ENCODE measurements at regions not wholly inside any gene's neighbourhood (a gene's known extent, or its start where the extent isn't known, plus 50 kb on each side); places are given as distances from the start of the nearest gene placed in this dataset.
"Not testable (repeated sequence)": the region's sequence is repeated elsewhere in the genome, so short reads cannot be mapped to it uniquely, and the experiment has no call there.

- H3K27ac ChIP-seq (ENCODE audit: extremely low read depth, low read depth, low read length), result no peak overlapping the region
- peak; percentile 97 for TF ChIP-seq ZBTB17 (tag by site-specific recombination; IDR thresholded peaks at IDR 0.05)
- no peak for TF ChIP-seq ZBTB11 (tag by site-specific recombination; conservative IDR thresholded peaks at IDR 0.05; ENCODE audit: low read depth)
- no peak for TF ChIP-seq ZNF623 (tag by site-specific recombination; IDR thresholded peaks at IDR 0.05)
- TF ChIP-seq ZNF658 (tag by site-specific recombination; IDR thresholded peaks at IDR 0.05), result no peak
- no peak for TF ChIP-seq ZEB2 (tag by site-specific recombination; IDR thresholded peaks at IDR 0.05)
- no peak for TF ChIP-seq ZNF354C (tag by site-specific recombination; IDR thresholded peaks at IDR 0.05; ENCODE audit: borderline replicate concordance, low read depth)
- no peak for TF ChIP-seq PATZ1 (tag by site-specific recombination; IDR thresholded peaks at IDR 0.05)
- no peak for TF ChIP-seq ZNF140 (tag by site-specific recombination; IDR thresholded peaks at IDR 0.05)
- TF ChIP-seq ZNF366 (tag by site-specific recombination; conservative IDR thresholded peaks at IDR 0.05), result peak; percentile 77
- no peaks in the 10 kb centered on the region for H3K36me3 ChIP-seq (ENCODE audit: control insufficient read depth in 2 of 2, insufficient read depth in 1 of 2, low read length in 2 of 2)
- ChIA-PET POLR2A (no interaction called here), CTCF (no interaction called here)
- H3K9me3 ChIP-seq (ENCODE audit: control insufficient read depth, insufficient read depth, low read depth, low read length), result no peaks in the 10 kb centered on the region
- H3K4me1 ChIP-seq (ENCODE audit: control insufficient read depth, insufficient read depth, low read length), result no peaks in the 10 kb centered on the region
- no peak overlapping the region for H3K4me3 ChIP-seq (ENCODE audit: low read depth, low read length)
Observed at GRCh38 chrX:452598-452997, 65.9 kb upstream of the PPP2R3B start.

GRCh38 chrX:454514-454913 lies 67.8 kb upstream of the PPP2R3B start:
- TF ChIP-seq ZNF146 (tag by site-specific recombination; IDR thresholded peaks at IDR 0.05) (peak; percentile 96), ZNF280D (tag by site-specific recombination; IDR thresholded peaks at IDR 0.05) (0 out of 2 replicates have a peak, but pooled peaks have one; percentile 51)

GRCh38 chrX:455199-455598 lies 68.5 kb upstream of the PPP2R3B start:
- Histone ChIP-seq H3K9me3 (ENCODE audit: control insufficient read depth, insufficient read depth, low read depth, low read length) (no peaks in the 10 kb centered on the region), H3K4me3 (ENCODE audit: low read depth, low read length) (no peak overlapping the region), H3K4me1 (ENCODE audit: control insufficient read depth, insufficient read depth, low read length) (no peaks in the 10 kb centered on the region), H3K36me3 (ENCODE audit: control insufficient read depth in 2 of 2, insufficient read depth in 1 of 2, low read length in 2 of 2) (no peaks in the 10 kb centered on the region), H3K27ac (ENCODE audit: extremely low read depth, low read depth, low read length) (no peak overlapping the region)
- CTCF ChIA-PET, result no interaction called here
- POLR2A ChIA-PET, result no interaction called here
- no peak for TF ChIP-seq ZNF521 (tag by site-specific recombination; IDR thresholded peaks at IDR 0.05)
- no peak for TF ChIP-seq ZNF221 (tag by site-specific recombination; IDR thresholded peaks at IDR 0.05; ENCODE audit: borderline replicate concordance)
- no peak for TF ChIP-seq WT1 (tag by site-specific recombination; IDR thresholded peaks at IDR 0.05)
- TF ChIP-seq YY1 (tag by site-specific recombination; IDR thresholded peaks at IDR 0.05), result no peak
- no peak for TF ChIP-seq ZNF175 (tag by site-specific recombination; IDR thresholded peaks at IDR 0.05)
- no peak for TF ChIP-seq ZNF658 (tag by site-specific recombination; IDR thresholded peaks at IDR 0.05)
- TF ChIP-seq ZNF148 (tag by site-specific recombination; IDR thresholded peaks at IDR 0.05; ENCODE audit: borderline replicate concordance), result no peak
- TF ChIP-seq ZNF324 (tag by site-specific recombination; IDR thresholded peaks at IDR 0.05), result no peak
- no peak for TF ChIP-seq ZFP3 (tag by site-specific recombination; IDR thresholded peaks at IDR 0.05; ENCODE audit: low read depth)
- no peak for TF ChIP-seq SCRT2 (tag by site-specific recombination; IDR thresholded peaks at IDR 0.05)
- no peak for TF ChIP-seq ZBTB1 (tag by site-specific recombination; IDR thresholded peaks at IDR 0.05)
- TF ChIP-seq PRDM1 (tag by site-specific recombination; IDR thresholded peaks at IDR 0.05), result no peak

More at GRCh38 chrX:454514-454913, 67.8 kb upstream of the PPP2R3B start:
- H3K36me3 ChIP-seq (ENCODE audit: control insufficient read depth in 2 of 2, insufficient read depth in 1 of 2, low read length in 2 of 2); POLR2A ChIA-PET; CTCF ChIA-PET; H3K27ac ChIP-seq (ENCODE audit: extremely low read depth, low read depth, low read length); H3K4me3 ChIP-seq (ENCODE audit: low read depth, low read length); H3K4me1 ChIP-seq (ENCODE audit: control insufficient read depth, insufficient read depth, low read length); H3K9me3 ChIP-seq (ENCODE audit: control insufficient read depth, insufficient read depth, low read depth, low read length): not testable (repeated sequence)

Measured in HEK293 (cell line).